GM18520 (cell line): ENCODE measurements at regions not wholly inside any gene's neighbourhood (a gene's known extent, or its start where the extent isn't known, plus 50 kb on each side); places are given as distances from the start of the nearest gene placed in this dataset.

Experiments
- ATAC-seq: cut with Tn5 transposase; IDR thresholded peaks from one replicate; pipeline ENCODE4 v1.9.1; 2021; ENCODE audit not compliant: unreplicated experiment

GRCh38 chr20:52411611-52412010 lies 220.0 kb upstream of the ZFP64 start:
- ATAC-seq = no peak

- no peak for ATAC-seq
Observed at GRCh38 chr20:52410731-52411234, 219.2 kb upstream of the ZFP64 start.

GRCh38 chr20:52410182-52410647 lies 218.6 kb upstream of the ZFP64 start:
- ATAC-seq = no peak

- ATAC-seq = no peak
Observed at GRCh38 chr20:52405986-52406385, 214.4 kb upstream of the ZFP64 start.

- peak; percentile 51 for ATAC-seq
Observed at GRCh38 chr20:52405417-52405816, 213.8 kb upstream of the ZFP64 start.

GRCh38 chr20:52404671-52405070 lies 213.1 kb upstream of the ZFP64 start:
- no peak for ATAC-seq

GRCh38 chr20:52402950-52403349 lies 211.4 kb upstream of the ZFP64 start:
- ATAC-seq = no peak

- no peak for ATAC-seq
Observed at GRCh38 chr20:52402514-52402913, 210.9 kb upstream of the ZFP64 start.

GRCh38 chr20:52401431-52401830 lies 209.9 kb upstream of the ZFP64 start:
- ATAC-seq = no peak

- no peak for ATAC-seq
Observed at GRCh38 chr20:52399352-52399751, 207.8 kb upstream of the ZFP64 start.

- no peak for ATAC-seq
Observed at GRCh38 chr20:52389606-52390005, 198.0 kb upstream of the ZFP64 start.

GRCh38 chr20:52383995-52384621 lies 192.5 kb upstream of the ZFP64 start:
- ATAC-seq = no peak

- no peak for ATAC-seq
Observed at GRCh38 chr20:52382933-52383332, 191.4 kb upstream of the ZFP64 start.

GRCh38 chr20:52379723-52380336 lies 188.3 kb upstream of the ZFP64 start:
- no peak for ATAC-seq

- ATAC-seq = no peak
Observed at GRCh38 chr20:52372169-52372568, 180.6 kb upstream of the ZFP64 start.

- ATAC-seq = no peak
Observed at GRCh38 chr20:52365688-52366087, 174.1 kb upstream of the ZFP64 start.

- no peak for ATAC-seq
Observed at GRCh38 chr20:52364405-52364804, 172.8 kb upstream of the ZFP64 start.

- ATAC-seq = no peak
Observed at GRCh38 chr20:52361650-52362049, 170.1 kb upstream of the ZFP64 start.

- ATAC-seq = no peak
Observed at GRCh38 chr20:52349806-52350205, 158.2 kb upstream of the ZFP64 start.

GRCh38 chr20:52348434-52348833 lies 156.9 kb upstream of the ZFP64 start:
- no peak for ATAC-seq

- ATAC-seq = no peak
Observed at GRCh38 chr20:52346797-52347196, 155.2 kb upstream of the ZFP64 start.

GRCh38 chr20:52342913-52343312 lies 151.3 kb upstream of the ZFP64 start:
- no peak for ATAC-seq
